Activated CD4-positive, alpha-beta T cell treated with anti-CD3 and anti-CD28 coated beads for 36 hours (primary cell): ENCODE measurements at regions not wholly inside any gene's neighbourhood (a gene's known extent, or its start where the extent isn't known, plus 50 kb on each side); places are given as distances from the start of the nearest gene placed in this dataset.

Experiments
- ATAC-seq: fragments of 200-7000 bp; cut with Tn5 transposase; one replicate; pipeline ENCODE4 v1.10.0; 2021; ENCODE audit warnings: mild to moderate bottlenecking, moderate library complexity
- CTCF ChIA-PET: fragments of 350-600 bp; sonication (Branson Sonifier 250); formaldehyde crosslinking; loops from one replicate; lab custom pipeline; 2021; ENCODE audit warnings: antibody characterized with exemption; lab: Charles Lee
- POLR2A ChIA-PET: fragments of 350-600 bp; sonication (Branson Sonifier 250); formaldehyde crosslinking; loops from one replicate; lab custom pipeline; 2021; ENCODE audit warnings: antibody characterized with exemption, inconsistent platforms; lab: Charles Lee
- DNase-seq: peaks from one replicate; pipeline ENCODE4 v3.0.0-alpha.2; 2020
- H3K27ac Mint-ChIP-seq: one replicate; pipeline ENCODE4 v1.8.0; 2021; ENCODE audit warnings: mixed read lengths
- H3K27me3 Mint-ChIP-seq: one replicate; pipeline ENCODE4 v1.8.0; 2021; ENCODE audit warnings: mixed read lengths
- H3K36me3 Mint-ChIP-seq: one replicate; pipeline ENCODE4 v1.8.0; 2021; ENCODE audit warnings: low read depth, mixed read lengths
- H3K4me1 Mint-ChIP-seq: one replicate; pipeline ENCODE4 v1.8.0; 2021; ENCODE audit warnings: mixed read lengths
- H3K4me3 Mint-ChIP-seq: one replicate; pipeline ENCODE4 v1.8.0; 2021; ENCODE audit warnings: mild to moderate bottlenecking, moderate library complexity, mixed read lengths
- H3K9me3 Mint-ChIP-seq: one replicate; pipeline ENCODE4 v1.8.0; 2021; ENCODE audit warnings: low read depth, mixed read lengths
- intact Hi-C, 2 experiments: fragments of 100-400 bp; cut with DNase I in 1 of 2; cut with micrococcal nuclease in 1 of 2; formaldehyde crosslinking; loops; one replicate each; pipeline versions ENCODE4 v1.14.2 to v1.15.1; 2022 to 2024; cut with DNase I, micrococcal nuclease

- ATAC-seq = no peak
- DNase-seq = no peak
- no peaks in the 10 kb centered on the region for H3K27me3 Mint-ChIP-seq
- ChIA-PET POLR2A (no interaction called here), CTCF (interaction anchor here (0.9 to 1.9 kb wide), 4 partner anchors 10 to 16 kb away, joined by 3 to 5 read pairs (median 4); no protein-coding TSS in a partner anchor)
- H3K27ac Mint-ChIP-seq = no peak overlapping the region
- intact Hi-C loops = no loop called here
- H3K4me3 Mint-ChIP-seq = no peak overlapping the region
- H3K36me3 Mint-ChIP-seq = no peaks in the 10 kb centered on the region
- no peaks in the 10 kb centered on the region for H3K4me1 Mint-ChIP-seq
- H3K9me3 Mint-ChIP-seq = peaks cover 6% of the 10 kb centered on the region
Observed at GRCh38 chr3:152083135-152083534, 185.6 kb upstream of the MBNL1 start.

- Mint-ChIP-seq H3K4me3 (no peak overlapping the region), H3K9me3 (peaks cover 3% of the 10 kb centered on the region), H3K36me3 (no peaks in the 10 kb centered on the region), H3K4me1 (no peaks in the 10 kb centered on the region), H3K27ac (no peak overlapping the region), H3K27me3 (no peaks in the 10 kb centered on the region)
- POLR2A ChIA-PET = no interaction called here
- CTCF ChIA-PET = interaction anchor here (1.2 kb wide), 1 partner anchor 14 kb away, joined by 3 read pairs; no protein-coding TSS in a partner anchor
- ATAC-seq (no peak), DNase-seq (no peak)
- intact Hi-C loops = no loop called here
Observed at GRCh38 chr3:152084441-152085158, 184.1 kb upstream of the MBNL1 start.

GRCh38 chr3:152087153-152087552 lies 181.6 kb upstream of the MBNL1 start:
- CTCF ChIA-PET = no interaction called here
- no peak for DNase-seq
- no peaks in the 10 kb centered on the region for H3K36me3 Mint-ChIP-seq
- H3K27me3 Mint-ChIP-seq = no peaks in the 10 kb centered on the region
- intact Hi-C loops = no loop called here
- no peaks in the 10 kb centered on the region for H3K9me3 Mint-ChIP-seq
- no peak overlapping the region for H3K4me3 Mint-ChIP-seq
- no peak for ATAC-seq
- POLR2A ChIA-PET = no interaction called here
- H3K27ac Mint-ChIP-seq = no peak overlapping the region
- no peaks in the 10 kb centered on the region for H3K4me1 Mint-ChIP-seq

- ChIA-PET POLR2A (no interaction called here), CTCF (interaction anchor here (2.4 kb wide), 1 partner anchor 18 kb away, joined by 7 read pairs; no protein-coding TSS in a partner anchor)
- intact Hi-C loops = no loop called here
- H3K4me3 Mint-ChIP-seq = no peak overlapping the region
- H3K27me3 Mint-ChIP-seq = no peaks in the 10 kb centered on the region
- no peak overlapping the region for H3K27ac Mint-ChIP-seq
- no peaks in the 10 kb centered on the region for H3K36me3 Mint-ChIP-seq
- no peaks in the 10 kb centered on the region for H3K4me1 Mint-ChIP-seq
- no peak for ATAC-seq
- no peak for DNase-seq
- no peaks in the 10 kb centered on the region for H3K9me3 Mint-ChIP-seq
Observed at GRCh38 chr3:152089528-152089927, 179.2 kb upstream of the MBNL1 start.

- H3K36me3 Mint-ChIP-seq = no peaks in the 10 kb centered on the region
- no peaks in the 10 kb centered on the region for H3K9me3 Mint-ChIP-seq
- H3K4me3 Mint-ChIP-seq = no peak overlapping the region
- no peak overlapping the region for H3K27ac Mint-ChIP-seq
- H3K27me3 Mint-ChIP-seq = no peaks in the 10 kb centered on the region
- CTCF ChIA-PET = no interaction called here
- DNase-seq (no peak), ATAC-seq (no peak)
- POLR2A ChIA-PET = no interaction called here
- intact Hi-C loops = no loop called here
- H3K4me1 Mint-ChIP-seq = no peaks in the 10 kb centered on the region
Observed at GRCh38 chr3:152091725-152092124, 177.0 kb upstream of the MBNL1 start.

GRCh38 chr3:152093901-152094300 lies 174.8 kb upstream of the MBNL1 start:
- no peak for DNase-seq
- CTCF ChIA-PET = interaction anchor here (0.6 kb wide), 1 partner anchor 11 kb away, joined by 5 read pairs; no protein-coding TSS in a partner anchor
- H3K9me3 Mint-ChIP-seq = no peaks in the 10 kb centered on the region

GRCh38 chr3:152094406-152094805 lies 174.3 kb upstream of the MBNL1 start:
- no peak for ATAC-seq
- ChIA-PET POLR2A (no interaction called here), CTCF (no interaction called here)
- Mint-ChIP-seq H3K36me3 (no peaks in the 10 kb centered on the region), H3K27ac (no peak overlapping the region), H3K4me1 (no peaks in the 10 kb centered on the region), H3K27me3 (no peaks in the 10 kb centered on the region), H3K9me3 (no peaks in the 10 kb centered on the region), H3K4me3 (no peak overlapping the region)
- no peak for DNase-seq
- intact Hi-C loops = no loop called here

More at GRCh38 chr3:152093901-152094300, 174.8 kb upstream of the MBNL1 start:
- ATAC-seq = no peak
- intact Hi-C loops = no loop called here
- Mint-ChIP-seq H3K4me3 (no peak overlapping the region), H3K36me3 (no peaks in the 10 kb centered on the region), H3K27me3 (no peaks in the 10 kb centered on the region), H3K4me1 (no peaks in the 10 kb centered on the region), H3K27ac (no peak overlapping the region)
- POLR2A ChIA-PET = no interaction called here

GRCh38 chr3:152095472-152095871 lies 173.3 kb upstream of the MBNL1 start:
- no peak overlapping the region for H3K27ac Mint-ChIP-seq
- DNase-seq (no peak), ATAC-seq (no peak)
- intact Hi-C loops = no loop called here
- no peak overlapping the region for H3K4me3 Mint-ChIP-seq
- ChIA-PET CTCF (no interaction called here), POLR2A (interaction anchor here (0.7 kb wide), 1 partner anchor 37 kb away, joined by 3 read pairs; no protein-coding TSS in a partner anchor)
- H3K4me1 Mint-ChIP-seq = no peaks in the 10 kb centered on the region
- H3K27me3 Mint-ChIP-seq = no peaks in the 10 kb centered on the region
- no peaks in the 10 kb centered on the region for H3K36me3 Mint-ChIP-seq
- no peaks in the 10 kb centered on the region for H3K9me3 Mint-ChIP-seq

- Mint-ChIP-seq H3K36me3 (no peaks in the 10 kb centered on the region), H3K4me1 (peaks cover 3% of the 10 kb centered on the region), H3K27me3 (no peaks in the 10 kb centered on the region), H3K4me3 (no peak overlapping the region), H3K9me3 (no peaks in the 10 kb centered on the region), H3K27ac (no peak overlapping the region)
- intact Hi-C loops = no loop called here
- ChIA-PET POLR2A (no interaction called here), CTCF (interaction anchor here (0.5 to 1.3 kb wide), 2 partner anchors 25 to 64 kb away, joined by 3 to 4 read pairs; no protein-coding TSS in a partner anchor)
- ATAC-seq (no peak), DNase-seq (no peak)
Observed at GRCh38 chr3:152096280-152096906, 172.3 kb upstream of the MBNL1 start.

GRCh38 chr3:152097120-152097519 lies 171.6 kb upstream of the MBNL1 start:
- DNase-seq (no peak), ATAC-seq (no peak)
- H3K27ac Mint-ChIP-seq = no peak overlapping the region
- no peaks in the 10 kb centered on the region for H3K27me3 Mint-ChIP-seq
- intact Hi-C loops = no loop called here
- no peaks in the 10 kb centered on the region for H3K36me3 Mint-ChIP-seq
- ChIA-PET CTCF (interaction anchor here (0.7 to 1.3 kb wide), 2 partner anchors 25 to 362 kb away, joined by 3 to 4 read pairs; no protein-coding TSS in a partner anchor), POLR2A (no interaction called here)
- H3K9me3 Mint-ChIP-seq = no peaks in the 10 kb centered on the region
- peaks cover 3% of the 10 kb centered on the region for H3K4me1 Mint-ChIP-seq
- no peak overlapping the region for H3K4me3 Mint-ChIP-seq

GRCh38 chr3:152097770-152098169 lies 171.0 kb upstream of the MBNL1 start:
- DNase-seq (no peak), ATAC-seq (no peak)
- Mint-ChIP-seq H3K4me1 (peaks cover 3% of the 10 kb centered on the region), H3K36me3 (no peaks in the 10 kb centered on the region), H3K27ac (no peak overlapping the region), H3K27me3 (no peaks in the 10 kb centered on the region), H3K4me3 (no peak overlapping the region), H3K9me3 (no peaks in the 10 kb centered on the region)
- ChIA-PET CTCF (interaction anchor here (0.7 kb wide), 1 partner anchor 361 kb away, joined by 3 read pairs; no protein-coding TSS in a partner anchor), POLR2A (no interaction called here)
- intact Hi-C loops = no loop called here
